Activated CD4-positive, alpha-beta T cell treated with anti-CD3 and anti-CD28 coated beads, Interleukin-2, amount 10 ng/mL, durations not matched to agents 7 days and 5 days (primary cell): ENCODE measurements at regions not wholly inside any gene's neighbourhood (a gene's known extent, or its start where the extent isn't known, plus 50 kb on each side); places are given as distances from the start of the nearest gene placed in this dataset.

Experiments
- CTCF ChIA-PET: fragments of 350-600 bp; sonication (Branson Sonifier 250); formaldehyde crosslinking; loops from one replicate; lab custom pipeline; 2021; ENCODE audit warnings: antibody characterized with exemption; lab: Charles Lee
- POLR2A ChIA-PET: fragments of 350-600 bp; sonication (Branson Sonifier 250); formaldehyde crosslinking; loops from one replicate; lab custom pipeline; 2021; ENCODE audit warnings: antibody characterized with exemption; lab: Charles Lee
- DNase-seq: peaks from one replicate; pipeline ENCODE4 v3.0.0-alpha.2; 2020
- H3K27ac Mint-ChIP-seq: one replicate; pipeline ENCODE4 v1.8.0; 2021; ENCODE audit warnings: mild to moderate bottlenecking, moderate library complexity, mixed read lengths
- H3K27me3 Mint-ChIP-seq: one replicate; pipeline ENCODE4 v1.8.0; 2021; ENCODE audit warnings: mixed read lengths
- H3K36me3 Mint-ChIP-seq: one replicate; pipeline ENCODE4 v1.8.0; 2021; ENCODE audit warnings: low read depth, mixed read lengths
- H3K4me1 Mint-ChIP-seq: one replicate; pipeline ENCODE4 v1.8.0; 2021; ENCODE audit warnings: mixed read lengths
- H3K4me3 Mint-ChIP-seq: one replicate; pipeline ENCODE4 v1.8.0; 2021; ENCODE audit warnings: mild to moderate bottlenecking, moderate library complexity, mixed read lengths
- H3K9me3 Mint-ChIP-seq: one replicate; pipeline ENCODE4 v1.8.0; 2021; ENCODE audit warnings: mixed read lengths

DNA sequence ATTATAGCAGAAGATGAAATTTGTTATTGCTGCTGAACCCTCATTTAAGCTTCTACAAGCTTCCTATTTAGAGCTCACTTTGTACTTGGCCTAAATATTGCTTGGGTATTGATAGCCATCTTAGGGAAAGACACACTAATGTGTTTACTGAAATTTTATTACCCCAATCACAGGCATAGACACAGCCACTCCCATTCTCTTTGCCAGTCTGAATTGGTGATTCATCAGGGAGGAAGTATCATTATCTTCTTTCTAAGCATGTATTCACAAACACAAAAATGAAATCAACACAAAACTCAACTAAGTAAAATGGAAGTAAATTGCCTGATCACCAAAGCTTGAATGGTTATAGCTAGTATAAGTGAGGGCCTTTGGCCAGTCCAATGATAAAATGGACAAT, 666.3 kb downstream of the TSN start:
- H3K4me1 Mint-ChIP-seq = no peaks in the 10 kb centered on the region
- H3K27me3 Mint-ChIP-seq = no peaks in the 10 kb centered on the region
- no peak overlapping the region for H3K27ac Mint-ChIP-seq
- no peak for DNase-seq
- no peaks in the 10 kb centered on the region for H3K36me3 Mint-ChIP-seq
- CTCF ChIA-PET = no interaction called here
- no peaks in the 10 kb centered on the region for H3K9me3 Mint-ChIP-seq
- H3K4me3 Mint-ChIP-seq = no peak overlapping the region
- POLR2A ChIA-PET = no interaction called here

DNA sequence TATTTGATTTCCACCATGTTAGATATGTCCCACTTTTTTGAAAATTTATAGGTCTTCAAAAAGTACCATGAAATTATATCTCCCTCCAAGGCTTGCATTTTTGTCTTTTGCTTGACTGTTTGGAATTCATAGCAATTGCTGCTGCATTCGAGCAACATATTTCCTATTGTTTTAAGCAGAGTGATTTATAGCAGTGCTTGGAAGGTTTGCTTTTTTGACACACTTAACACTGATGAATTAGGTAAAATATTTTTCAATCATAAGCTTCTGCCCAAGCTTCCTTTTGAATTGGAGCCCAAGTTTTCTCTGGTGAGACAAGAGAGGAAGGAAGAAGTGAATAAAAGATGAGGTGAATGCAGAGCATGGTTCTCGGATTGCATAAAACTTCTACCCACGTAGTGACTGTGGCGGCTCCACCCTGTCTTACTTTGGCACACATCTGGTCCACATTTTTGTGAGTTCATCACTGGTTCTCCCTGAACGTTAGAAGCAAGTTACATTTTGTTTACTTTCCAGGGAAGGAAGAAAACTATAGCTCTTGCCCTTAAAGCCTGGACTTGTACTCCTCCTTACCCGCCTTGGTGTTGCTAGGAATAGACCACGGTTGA, 667.0 kb downstream of the TSN start:
- H3K9me3 Mint-ChIP-seq = no peaks in the 10 kb centered on the region
- no peak overlapping the region for H3K27ac Mint-ChIP-seq
- no peaks in the 10 kb centered on the region for H3K4me1 Mint-ChIP-seq
- ChIA-PET CTCF (no interaction called here), POLR2A (no interaction called here)
- no peaks in the 10 kb centered on the region for H3K36me3 Mint-ChIP-seq
- DNase-seq = no peak
- H3K27me3 Mint-ChIP-seq = no peaks in the 10 kb centered on the region
- H3K4me3 Mint-ChIP-seq = no peak overlapping the region

DNA sequence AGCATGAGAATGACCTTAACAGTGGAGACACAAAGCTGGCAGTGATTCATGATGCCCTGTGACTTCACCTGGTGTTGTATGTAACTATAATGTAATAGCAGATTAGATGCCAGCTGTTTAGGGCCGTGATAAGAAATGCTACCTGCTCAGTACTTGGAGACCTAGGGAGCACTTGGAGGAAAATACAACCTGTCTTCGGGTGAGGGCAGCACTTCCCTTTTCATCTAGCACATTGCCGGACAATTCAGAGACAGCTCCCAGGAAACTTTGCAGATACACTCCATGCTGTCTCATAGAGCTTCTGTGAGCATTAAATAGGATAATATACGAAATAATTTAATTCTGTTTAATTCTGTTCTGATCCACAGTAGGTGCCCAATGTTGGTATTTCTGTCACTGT, 668.5 kb downstream of the TSN start:
- H3K27ac Mint-ChIP-seq = no peak overlapping the region
- no peak for DNase-seq
- H3K27me3 Mint-ChIP-seq = no peaks in the 10 kb centered on the region
- H3K4me3 Mint-ChIP-seq = no peak overlapping the region
- ChIA-PET CTCF (no interaction called here), POLR2A (no interaction called here)
- no peaks in the 10 kb centered on the region for H3K36me3 Mint-ChIP-seq
- H3K4me1 Mint-ChIP-seq = no peaks in the 10 kb centered on the region
- no peaks in the 10 kb centered on the region for H3K9me3 Mint-ChIP-seq

DNA sequence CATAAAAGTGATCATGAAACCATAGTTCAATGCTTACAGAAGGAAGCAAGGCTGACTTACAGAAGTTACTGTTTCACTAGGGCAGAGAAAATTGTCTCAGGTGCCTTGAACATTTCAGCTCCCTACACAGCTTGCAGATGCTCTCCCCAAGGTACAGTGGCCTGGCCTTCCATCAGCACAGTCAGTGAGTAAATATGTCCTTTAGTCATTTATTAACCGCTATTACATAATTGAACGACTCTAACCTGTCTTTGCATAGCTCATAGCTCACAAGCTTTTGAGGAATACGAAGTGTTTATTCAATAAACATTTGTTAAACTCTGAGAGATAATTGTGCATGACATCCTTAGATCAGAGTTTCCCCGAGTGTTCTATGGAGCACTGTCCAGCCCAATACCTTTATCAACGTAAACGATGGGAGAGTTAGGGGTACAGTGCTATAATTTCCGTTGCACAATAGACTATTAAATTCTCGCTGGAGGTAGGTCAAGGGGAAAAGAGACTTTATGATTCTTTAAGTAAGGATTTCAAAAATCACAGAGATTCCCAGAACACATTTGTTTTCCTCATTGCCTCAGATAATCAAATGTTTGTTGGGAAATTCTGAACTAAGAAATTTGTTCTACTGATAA, 677.8 kb downstream of the TSN start:
- peaks cover 2% of the 10 kb centered on the region for H3K9me3 Mint-ChIP-seq
- DNase-seq = no peak
- H3K4me1 Mint-ChIP-seq = no peaks in the 10 kb centered on the region
- no peaks in the 10 kb centered on the region for H3K36me3 Mint-ChIP-seq
- H3K27me3 Mint-ChIP-seq = no peaks in the 10 kb centered on the region
- no peak overlapping the region for H3K4me3 Mint-ChIP-seq
- ChIA-PET POLR2A (no interaction called here), CTCF (interaction anchor here (0.6 kb wide), 1 partner anchor 263 kb away, joined by 3 read pairs; no protein-coding TSS in a partner anchor)
- no peak overlapping the region for H3K27ac Mint-ChIP-seq

DNA sequence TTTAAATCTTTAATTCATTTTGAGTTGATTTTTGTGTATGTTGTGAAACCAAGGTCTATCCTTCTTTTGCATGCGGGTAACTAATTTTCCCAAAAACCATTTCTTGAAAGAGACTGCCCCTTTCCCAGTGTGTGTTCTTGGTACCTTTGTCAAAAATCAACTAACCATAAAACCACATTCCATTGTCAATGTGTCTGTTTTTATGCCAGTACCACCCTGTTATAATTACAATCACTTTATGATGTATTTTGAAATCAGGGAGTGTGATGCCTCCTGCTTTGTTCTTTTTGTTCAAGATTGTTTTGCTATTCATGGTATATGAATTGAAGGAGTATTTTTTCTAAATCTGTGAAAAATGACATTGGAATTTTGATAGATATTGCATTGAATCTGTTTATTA, 689.6 kb downstream of the TSN start:
- H3K9me3 Mint-ChIP-seq = no peaks in the 10 kb centered on the region
- no peaks in the 10 kb centered on the region for H3K27me3 Mint-ChIP-seq
- no peak overlapping the region for H3K4me3 Mint-ChIP-seq
- no peak for DNase-seq
- POLR2A ChIA-PET = no interaction called here
- H3K4me1 Mint-ChIP-seq = no peaks in the 10 kb centered on the region
- no peaks in the 10 kb centered on the region for H3K36me3 Mint-ChIP-seq
- H3K27ac Mint-ChIP-seq = no peak overlapping the region
- CTCF ChIA-PET = no interaction called here

DNA sequence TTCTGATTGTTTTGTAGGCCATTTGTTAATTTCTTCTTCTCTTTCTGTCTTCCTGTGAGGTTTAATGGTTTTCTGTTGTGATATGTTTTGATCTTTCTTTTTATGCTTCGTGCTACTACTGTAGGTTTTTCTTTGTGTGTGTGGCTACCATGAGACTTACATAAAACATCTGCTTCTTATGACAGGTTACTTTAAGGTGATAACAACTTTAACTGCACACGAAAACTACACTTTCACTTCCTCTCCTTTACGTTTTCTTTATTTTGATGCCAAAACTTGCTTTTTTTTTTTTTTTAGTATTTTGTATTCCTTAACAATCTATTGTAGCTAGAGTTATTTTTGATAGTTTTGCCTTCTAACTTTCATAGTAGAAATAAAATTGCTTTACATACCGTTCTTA, 691.3 kb downstream of the TSN start:
- no peaks in the 10 kb centered on the region for H3K36me3 Mint-ChIP-seq
- DNase-seq = no peak
- H3K27me3 Mint-ChIP-seq = no peaks in the 10 kb centered on the region
- ChIA-PET POLR2A (no interaction called here), CTCF (no interaction called here)
- no peak overlapping the region for H3K27ac Mint-ChIP-seq
- H3K4me1 Mint-ChIP-seq = no peaks in the 10 kb centered on the region
- H3K4me3 Mint-ChIP-seq = no peak overlapping the region
- no peaks in the 10 kb centered on the region for H3K9me3 Mint-ChIP-seq

DNA sequence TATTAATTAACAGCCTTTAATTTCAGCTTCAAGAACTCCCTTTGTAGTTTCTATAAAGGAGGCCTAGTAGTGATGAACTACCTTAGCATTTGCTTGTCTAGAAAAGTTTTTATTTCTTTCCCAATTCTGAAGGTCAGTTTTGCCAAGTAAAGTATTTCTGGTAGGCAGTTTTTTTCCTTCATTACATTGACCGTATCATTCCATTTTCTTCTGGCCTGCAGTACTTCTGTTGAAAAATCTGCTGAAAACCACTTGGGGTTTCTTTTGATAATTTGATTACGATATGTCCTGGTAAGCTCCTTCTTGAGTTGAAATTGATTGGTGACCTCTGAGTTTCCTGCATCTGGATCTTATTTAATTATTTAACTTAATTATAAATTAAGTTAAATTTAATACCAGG, 691.8 kb downstream of the TSN start:
- ChIA-PET CTCF (no interaction called here), POLR2A (no interaction called here)
- no peaks in the 10 kb centered on the region for H3K27me3 Mint-ChIP-seq
- H3K9me3 Mint-ChIP-seq = no peaks in the 10 kb centered on the region
- no peaks in the 10 kb centered on the region for H3K36me3 Mint-ChIP-seq
- no peak overlapping the region for H3K4me3 Mint-ChIP-seq
- H3K27ac Mint-ChIP-seq = no peak overlapping the region
- no peaks in the 10 kb centered on the region for H3K4me1 Mint-ChIP-seq
- no peak for DNase-seq

DNA sequence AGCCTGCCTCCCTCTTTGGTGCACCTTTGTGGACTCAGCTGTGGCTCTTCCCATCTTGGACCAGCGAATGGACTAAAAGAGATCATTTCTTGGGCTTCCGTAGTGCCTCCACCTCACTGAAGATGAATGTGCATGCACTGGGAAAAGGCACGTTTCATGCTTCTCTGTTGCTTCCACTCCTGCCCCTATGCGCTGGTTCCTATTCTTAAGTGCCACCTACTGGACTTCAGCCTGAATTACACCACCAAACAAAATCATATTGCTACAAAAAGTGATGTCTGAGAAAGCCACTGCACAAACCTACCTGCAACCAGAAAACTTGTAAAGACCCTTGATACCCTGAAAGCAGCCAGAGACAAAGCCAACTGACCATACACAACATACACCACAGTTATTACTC, 695.6 kb downstream of the TSN start:
- Mint-ChIP-seq H3K27ac (no peak overlapping the region), H3K27me3 (no peaks in the 10 kb centered on the region), H3K4me1 (no peaks in the 10 kb centered on the region), H3K9me3 (no peaks in the 10 kb centered on the region), H3K4me3 (no peak overlapping the region), H3K36me3 (no peaks in the 10 kb centered on the region)
- POLR2A ChIA-PET = no interaction called here
- CTCF ChIA-PET = no interaction called here
- DNase-seq = no peak

DNA sequence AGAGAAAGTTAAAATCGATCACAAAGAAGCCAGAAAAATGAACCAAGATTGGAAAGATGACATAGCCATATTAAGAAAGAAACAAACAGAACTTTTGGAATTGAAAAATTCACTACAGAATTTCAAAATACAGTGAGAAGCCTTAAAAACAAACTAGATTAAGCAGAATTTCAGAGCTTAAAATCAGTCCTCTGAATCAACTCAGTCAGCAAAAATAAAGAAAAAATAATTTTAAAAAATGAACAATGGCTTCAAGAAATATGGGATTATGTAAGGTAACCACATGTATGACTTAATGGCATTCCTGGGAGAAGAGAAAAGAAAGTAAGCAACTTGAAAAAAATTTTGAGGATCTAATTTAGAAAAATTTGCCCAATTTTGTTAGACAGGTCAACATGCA, 696.2 kb downstream of the TSN start:
- CTCF ChIA-PET = no interaction called here
- Mint-ChIP-seq H3K9me3 (no peaks in the 10 kb centered on the region), H3K36me3 (no peaks in the 10 kb centered on the region), H3K4me1 (no peaks in the 10 kb centered on the region), H3K27me3 (no peaks in the 10 kb centered on the region), H3K4me3 (no peak overlapping the region), H3K27ac (no peak overlapping the region)
- POLR2A ChIA-PET = no interaction called here
- no peak for DNase-seq

DNA sequence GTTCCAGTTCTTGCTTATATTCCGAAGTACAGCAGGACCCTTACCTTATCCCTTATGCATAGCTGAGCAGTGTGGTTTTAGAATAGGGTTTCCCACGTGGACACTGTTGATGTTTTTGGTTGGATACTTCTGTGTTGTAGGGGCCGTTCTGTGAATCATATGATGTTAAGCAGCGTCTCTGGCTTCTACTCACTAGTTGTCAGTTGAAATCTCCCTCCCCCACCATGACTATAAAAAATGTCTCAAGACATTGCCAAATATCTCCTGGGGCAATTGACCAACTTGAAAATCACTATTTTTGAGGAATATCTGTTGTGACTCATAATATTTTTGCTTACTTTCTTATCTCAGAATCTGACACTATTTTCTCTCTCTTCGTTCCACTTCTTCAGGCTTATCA, 713.7 kb downstream of the TSN start:
- no peak overlapping the region for H3K4me3 Mint-ChIP-seq
- no peak for DNase-seq
- H3K36me3 Mint-ChIP-seq = no peaks in the 10 kb centered on the region
- H3K27me3 Mint-ChIP-seq = no peaks in the 10 kb centered on the region
- CTCF ChIA-PET = no interaction called here
- POLR2A ChIA-PET = no interaction called here
- H3K4me1 Mint-ChIP-seq = no peaks in the 10 kb centered on the region
- H3K9me3 Mint-ChIP-seq = no peaks in the 10 kb centered on the region
- no peak overlapping the region for H3K27ac Mint-ChIP-seq

DNA sequence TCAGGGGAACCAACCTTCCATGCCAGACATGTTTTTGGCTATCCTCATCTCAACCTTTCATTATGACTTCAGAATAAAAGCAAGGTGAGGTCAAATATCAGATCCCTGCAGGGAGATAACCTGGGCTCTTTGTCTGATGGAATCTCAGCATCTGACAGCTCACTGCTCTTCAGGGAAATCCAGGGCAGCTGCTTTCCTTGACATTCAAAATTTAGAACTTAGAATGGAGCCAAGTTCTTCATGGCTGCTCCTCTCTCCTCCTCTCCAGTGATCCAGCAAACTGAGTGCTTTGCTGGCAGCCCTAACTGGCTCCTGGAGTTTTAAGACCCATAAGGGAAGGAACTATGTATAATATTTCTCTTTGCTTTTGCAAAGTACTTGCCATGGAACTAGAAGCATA, 716.3 kb downstream of the TSN start:
- no peak overlapping the region for H3K27ac Mint-ChIP-seq
- H3K36me3 Mint-ChIP-seq = no peaks in the 10 kb centered on the region
- no peak for DNase-seq
- no peaks in the 10 kb centered on the region for H3K9me3 Mint-ChIP-seq
- POLR2A ChIA-PET = no interaction called here
- H3K27me3 Mint-ChIP-seq = no peaks in the 10 kb centered on the region
- CTCF ChIA-PET = no interaction called here
- no peak overlapping the region for H3K4me3 Mint-ChIP-seq
- H3K4me1 Mint-ChIP-seq = no peaks in the 10 kb centered on the region

DNA sequence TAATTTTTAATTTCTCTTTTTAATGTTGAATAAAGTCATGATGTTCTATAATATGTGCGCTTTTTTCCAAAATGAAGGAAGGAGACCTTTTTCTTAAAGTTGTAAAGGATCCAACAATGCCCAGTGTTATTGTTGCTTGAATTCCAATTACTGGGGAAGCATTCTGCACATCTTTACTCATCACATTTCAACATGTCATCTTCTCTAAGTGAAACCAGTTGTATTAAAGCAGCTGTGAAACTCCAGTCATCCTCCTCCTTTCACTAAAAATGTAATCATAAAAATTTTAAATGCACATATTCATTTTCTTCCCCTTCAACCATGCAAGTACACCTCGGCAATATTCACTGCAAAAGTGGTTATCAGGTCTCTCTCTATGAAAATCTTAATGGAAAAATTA, 722.7 kb downstream of the TSN start:
- Mint-ChIP-seq H3K4me1 (no peaks in the 10 kb centered on the region), H3K9me3 (no peaks in the 10 kb centered on the region), H3K27me3 (no peaks in the 10 kb centered on the region), H3K4me3 (no peak overlapping the region), H3K27ac (no peak overlapping the region), H3K36me3 (no peaks in the 10 kb centered on the region)
- ChIA-PET CTCF (no interaction called here), POLR2A (no interaction called here)
- no peak for DNase-seq

DNA sequence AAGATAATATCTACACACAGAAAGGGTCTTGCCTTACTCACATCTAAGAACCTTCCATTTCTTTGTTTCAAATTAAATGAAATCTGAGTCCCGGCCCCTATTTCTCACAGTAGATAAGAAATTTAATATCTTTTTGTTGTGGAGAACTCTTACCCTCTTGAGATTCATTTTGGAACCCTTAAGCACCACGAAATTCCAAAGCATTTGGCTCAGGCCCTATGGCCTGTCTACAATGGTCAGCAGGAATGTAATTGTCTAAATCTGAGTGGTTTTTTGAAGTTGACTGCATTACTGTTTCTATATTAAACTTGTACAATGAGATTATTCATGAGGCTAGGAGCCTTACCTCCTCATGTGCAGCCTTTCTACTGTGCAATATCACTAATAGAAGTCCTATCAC, 723.3 kb downstream of the TSN start:
- Mint-ChIP-seq H3K9me3 (no peaks in the 10 kb centered on the region), H3K27ac (no peak overlapping the region), H3K4me3 (no peak overlapping the region), H3K27me3 (no peaks in the 10 kb centered on the region), H3K36me3 (no peaks in the 10 kb centered on the region), H3K4me1 (no peaks in the 10 kb centered on the region)
- DNase-seq = no peak
- POLR2A ChIA-PET = no interaction called here
- CTCF ChIA-PET = no interaction called here
